Ureter (tissue), 1 donor: ENCODE measurements at regions not wholly inside any gene's neighbourhood (a gene's known extent, or its start where the extent isn't known, plus 50 kb on each side); places are given as distances from the start of the nearest gene placed in this dataset.
"Not testable (repeated sequence)": the region's sequence is repeated elsewhere in the genome, so short reads cannot be mapped to it uniquely, and the experiment has no call there.

Experiments used
- DNase-seq: peaks from one replicate; pipeline ENCODE4 v3.0.0-alpha.2; 2020; ENCODE audit warnings: low spot score
- donor health status: DM: yes; HTN: yes; CAD: no.

DNA sequence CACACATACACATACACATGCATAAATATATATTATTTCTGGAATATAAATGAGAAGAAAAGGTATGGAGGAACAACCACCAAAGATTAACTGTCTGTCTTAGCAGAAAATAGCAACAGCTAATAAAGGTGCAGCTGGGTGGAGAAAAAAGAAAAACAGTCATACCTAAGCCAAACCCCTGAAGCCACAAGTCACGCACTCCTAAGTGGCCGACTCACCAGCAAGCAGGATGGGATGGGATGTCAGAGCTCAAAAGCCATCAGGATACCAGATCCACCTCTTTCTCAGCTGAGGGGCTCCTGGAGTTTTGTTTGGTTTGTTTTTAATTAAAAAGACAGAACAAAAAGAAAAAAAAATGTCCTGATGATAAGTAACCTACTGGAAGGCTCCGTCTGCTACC lies 64.7 kb upstream of the HIVEP3 start:
- no peak for DNase-seq

DNA sequence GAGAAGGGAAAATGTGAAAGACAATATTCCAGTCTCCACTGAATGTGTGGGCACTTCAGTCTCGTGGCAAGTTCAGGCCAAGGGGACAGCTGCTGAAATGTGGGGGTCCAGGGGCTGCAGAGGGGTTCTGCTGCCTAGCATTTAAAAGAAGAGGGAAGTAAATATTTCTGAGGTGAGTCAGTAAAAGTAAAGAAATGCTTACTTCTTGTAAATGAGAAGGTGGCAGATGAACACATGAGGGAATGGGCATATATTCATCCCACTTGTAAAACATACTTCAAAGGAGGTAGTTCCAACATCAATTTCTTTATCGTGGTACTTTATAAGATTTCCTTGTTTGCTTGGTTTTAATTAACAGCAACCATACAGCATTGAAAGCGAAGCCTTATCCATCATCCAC lies 63.1 kb upstream of the HIVEP3 start:
- DNase-seq = no peak

DNA sequence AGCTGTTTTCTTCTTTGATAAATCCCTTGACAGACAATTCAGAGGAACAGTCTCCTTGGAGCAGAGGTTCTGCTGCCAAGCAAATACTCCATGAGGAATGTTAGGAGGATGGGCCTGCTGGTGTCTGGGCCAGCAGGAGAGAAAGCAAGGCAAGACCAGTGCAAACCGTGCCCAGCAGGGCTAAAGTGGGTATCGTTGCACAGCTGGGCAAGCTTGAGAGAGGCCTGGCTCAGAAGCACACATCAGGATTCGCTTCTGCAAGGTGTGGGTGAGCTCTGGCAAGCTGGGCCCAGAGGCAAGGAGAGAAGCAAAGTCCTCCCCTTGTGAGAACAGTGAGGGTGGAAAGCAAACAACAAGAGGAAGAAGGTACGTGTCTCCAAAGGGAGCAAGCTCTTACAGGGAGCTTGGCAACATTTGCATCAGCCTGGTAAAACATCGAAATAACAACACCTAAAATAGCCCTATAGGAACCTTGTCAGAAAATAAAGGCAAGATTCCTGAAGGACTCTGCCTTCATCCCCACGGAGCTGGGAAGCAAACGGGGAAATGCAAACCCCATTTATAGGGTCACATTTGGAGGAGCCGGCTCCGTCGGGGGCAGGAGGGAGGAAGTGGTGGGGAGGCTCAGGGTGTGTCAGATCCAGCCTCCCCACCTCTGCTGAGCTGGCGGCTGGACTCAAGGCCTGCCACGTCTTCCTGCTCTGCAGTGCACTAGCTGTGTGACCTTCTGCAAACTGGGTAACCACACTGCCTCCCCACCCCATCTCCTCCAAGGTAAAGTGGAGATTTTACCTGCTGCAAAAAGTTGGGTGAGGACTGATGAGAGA lies 62.3 kb upstream of the HIVEP3 start:
- DNase-seq = no peak

DNA sequence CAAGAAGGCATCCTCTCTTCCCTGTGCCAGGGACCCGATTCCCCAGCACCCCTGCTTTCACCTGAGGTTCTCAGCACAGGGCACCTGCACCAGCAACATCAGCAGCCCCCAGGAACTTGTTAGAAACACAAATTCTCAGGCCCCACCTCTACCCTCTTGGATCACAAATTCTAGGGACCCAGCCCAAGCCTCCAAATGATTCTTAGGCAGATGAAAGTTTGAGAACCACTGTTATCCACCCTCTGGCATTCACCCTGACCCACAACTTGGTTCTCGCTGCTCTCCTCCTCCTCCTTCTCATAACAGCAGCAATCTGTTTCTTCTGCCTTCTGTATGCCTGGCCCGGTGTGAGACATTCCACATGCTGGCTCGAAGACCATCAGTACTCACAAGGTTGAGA lies 60.3 kb upstream of the HIVEP3 start:
- DNase-seq = no peak

DNA sequence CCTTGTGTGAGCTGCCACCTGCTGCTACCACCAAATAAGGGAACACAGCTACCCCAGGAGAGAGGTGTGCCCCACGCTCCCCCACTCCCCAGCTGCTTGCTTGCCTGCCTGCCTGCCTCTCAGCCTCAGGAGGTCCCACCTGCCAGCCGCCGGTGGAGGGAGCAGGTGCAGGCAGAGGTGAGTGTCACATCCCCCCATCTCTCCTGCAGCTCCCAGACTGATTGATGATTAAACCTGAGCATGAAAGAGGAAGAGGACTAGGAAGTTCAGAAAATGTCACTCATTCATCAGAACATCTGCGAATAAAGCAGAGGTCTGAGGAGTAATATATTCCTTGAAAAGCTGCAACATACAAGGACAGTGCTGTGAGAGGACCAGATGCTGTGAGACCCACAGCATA lies 58.6 kb upstream of the HIVEP3 start:
- no peak for DNase-seq

DNA sequence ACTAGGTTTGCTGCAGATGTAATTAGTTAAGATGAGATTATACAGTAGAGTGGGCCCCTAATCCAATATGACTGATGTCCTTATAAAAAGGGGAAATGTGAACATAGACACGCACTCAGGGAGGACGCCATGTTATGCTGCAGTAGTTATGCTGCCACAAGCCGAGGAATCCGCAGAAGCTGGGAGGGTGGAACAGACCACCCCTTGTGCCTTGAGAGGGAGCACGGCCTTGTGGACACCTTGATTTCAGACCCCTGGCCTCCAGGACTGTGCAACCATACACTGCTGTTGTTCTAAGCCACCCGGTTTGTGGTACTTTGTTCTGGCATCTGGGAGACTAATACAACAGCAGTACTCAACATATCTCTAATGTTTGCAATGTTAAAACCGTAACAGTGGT lies 57.9 kb upstream of the HIVEP3 start:
- DNase-seq = no peak

DNA sequence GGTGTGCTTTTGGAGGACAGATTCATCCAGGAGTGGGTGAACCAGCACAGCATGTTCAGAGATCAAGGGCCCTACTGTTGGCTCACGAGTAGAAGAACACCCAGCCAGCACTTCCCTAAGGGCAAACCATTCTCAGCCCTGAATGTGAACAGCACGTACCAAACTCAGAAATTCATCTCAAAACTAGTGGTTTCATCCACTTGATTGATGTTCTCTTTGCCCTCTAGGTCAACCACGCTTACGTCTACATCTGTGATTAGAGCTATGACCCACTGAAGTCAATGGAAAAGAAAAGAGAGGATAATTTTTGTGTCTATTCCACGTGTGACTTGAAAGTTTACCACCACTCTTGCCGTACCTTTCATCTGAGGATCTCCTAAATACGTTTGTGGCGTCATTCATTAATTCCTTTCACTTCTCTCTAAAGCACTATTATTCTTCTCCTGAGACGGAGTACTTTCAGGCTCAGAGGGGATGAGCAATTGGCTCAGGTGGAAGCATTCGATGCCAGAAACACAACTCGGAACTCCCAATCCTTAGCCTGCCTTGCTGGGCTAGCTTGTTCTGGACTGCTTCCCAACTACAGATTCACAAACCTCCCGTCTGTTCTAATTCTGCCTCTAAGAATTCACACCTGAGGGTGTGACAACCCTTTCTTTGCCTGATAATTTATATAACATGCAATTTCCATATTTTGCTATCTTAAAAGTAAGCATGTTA lies 57.3 kb upstream of the HIVEP3 start:
- no peak for DNase-seq

DNA sequence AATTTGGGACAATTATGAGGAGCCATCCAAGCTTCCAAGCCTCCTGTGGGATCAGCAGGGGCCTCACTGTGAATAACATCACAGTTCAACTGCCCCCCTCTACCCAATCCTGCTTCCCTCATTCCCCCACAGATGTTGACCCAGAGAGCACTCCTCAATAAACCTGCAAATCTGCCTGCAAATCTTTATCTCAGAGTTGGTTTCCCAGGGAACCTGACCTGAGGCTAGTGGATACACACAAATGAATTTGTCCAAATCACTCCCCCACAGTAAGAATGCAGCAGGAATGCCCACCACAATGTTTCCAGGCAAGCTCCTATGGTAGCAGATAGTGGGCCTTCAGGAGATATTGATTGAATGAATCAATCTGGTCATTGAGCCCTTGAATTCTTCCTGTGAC lies 56.4 kb upstream of the HIVEP3 start:
- DNase-seq = no peak

DNA sequence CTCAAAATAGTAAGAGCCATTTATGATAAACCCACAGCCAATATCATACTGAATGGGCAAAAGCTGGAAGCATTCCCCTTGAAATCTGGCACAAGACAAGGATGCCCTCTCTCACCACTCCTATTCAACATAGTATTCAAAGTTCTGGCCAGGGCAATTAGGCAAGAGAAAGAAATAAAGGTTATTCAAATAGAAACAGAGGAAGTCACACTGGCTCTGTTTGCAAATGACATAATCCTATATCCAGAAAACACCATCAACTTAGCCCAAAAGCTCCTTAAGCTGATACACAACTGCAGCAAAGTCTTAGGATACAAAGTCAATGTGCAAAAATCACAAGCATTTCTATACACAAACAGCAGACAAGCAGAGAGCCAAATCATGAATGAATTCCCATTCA lies 49.8 kb upstream of the HIVEP3 start:
- not testable (repeated sequence) for DNase-seq
